ENCODE measurements at regions not wholly inside any gene's neighbourhood (a gene's known extent, or its start where the extent isn't known, plus 50 kb on each side); places are given as distances from the start of the nearest gene placed in this dataset.

GRCh38 chr12:65649126-65649525, 175.2 kb upstream of the HMGA2 start:
- DNase-seq (ENCODE audit: low read depth, low spot score) (peak; percentile 98), FAIRE-seq (peak; percentile 91)
- H3K9me3 ChIP-seq (replicated peaks; ENCODE audit: control insufficient read depth, insufficient read depth, low read length), result no peaks in the 10 kb centered on the region
- H4K20me1 ChIP-seq (replicated peaks; ENCODE audit: control insufficient read depth, extremely low read depth, insufficient read depth, low read length), result no peaks in the 10 kb centered on the region
- TF ChIP-seq, protein P1, sequence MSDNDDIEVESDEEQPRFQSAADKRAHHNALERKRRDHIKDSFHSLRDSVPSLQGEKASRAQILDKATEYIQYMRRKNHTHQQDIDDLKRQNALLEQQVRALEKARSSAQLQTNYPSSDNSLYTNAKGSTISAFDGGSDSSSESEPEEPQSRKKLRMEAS (IDR thresholded peaks at IDR 0.05; ENCODE audit: insufficient read depth, insufficient read length), result no peak
- peak; percentile 99 for TF ChIP-seq JUN (IDR thresholded peaks at IDR 0.05; ENCODE audit: borderline replicate concordance, insufficient read depth, insufficient read length, low read depth)
- no peak for TF ChIP-seq CTCF (IDR thresholded peaks at IDR 0.05; ENCODE audit: extremely low read depth in 1 of 2, insufficient read depth in 1 of 2, low read depth in 1 of 2, low read length in 2 of 2)
- peak; percentile 97 for TF ChIP-seq POLR2AphosphoS5 (IDR thresholded peaks at IDR 0.05; ENCODE audit: insufficient read depth, low read depth, low read length)
- TF ChIP-seq FOS (IDR thresholded peaks at IDR 0.05; ENCODE audit: borderline replicate concordance, insufficient read depth, low read length), result peak; percentile 100
- peak; percentile 71 for TF ChIP-seq GATA2 (IDR thresholded peaks at IDR 0.05; ENCODE audit: insufficient read depth, insufficient read length, low read depth, low read length)
- TF ChIP-seq MYC (IDR thresholded peaks at IDR 0.05; ENCODE audit: low read depth, low read length), result no peak
- H3K79me2 ChIP-seq (ENCODE audit: control insufficient read depth, insufficient read depth, low read length), result no peaks in the 10 kb centered on the region
- POLR2A ChIA-PET, result interaction anchor here (0.8 to 2.9 kb wide), 3 partner anchors 11 to 40 kb away, joined by 3 to 9 read pairs (median 4); no protein-coding TSS in a partner anchor
- peak overlapping the region; percentile 81 for H3K9ac ChIP-seq (replicated peaks; ENCODE audit: extremely low read depth, insufficient read depth, low read length)
- no peak overlapping the region for H3K4me3 ChIP-seq (replicated peaks in 1 of 3; ENCODE audit: insufficient read depth in 1 of 3, low read depth in 1 of 3, low read length in 3 of 3)
- intact Hi-C loops (cut with micrococcal nuclease), result loop anchor here (1.0 to 2.0 kb wide), 5 partner anchors 8 to 46 kb away; no protein-coding TSS in a partner anchor
- H3K9me1 ChIP-seq (replicated peaks; ENCODE audit: control insufficient read depth, extremely low read depth, insufficient read depth, low read length), result no peaks in the 10 kb centered on the region
- CTCF ChIA-PET, result interaction anchor here (0.7 to 2.2 kb wide), 4 partner anchors 47 to 92 kb away, joined by 3 to 10 read pairs (median 3); no protein-coding TSS in a partner anchor
- H3K27ac ChIP-seq (ENCODE audit: insufficient read depth, low read depth, low read length), result peak overlapping the region; percentile 95
- no peak overlapping the region for H2AFZ ChIP-seq (ENCODE audit: low read depth, low read length)
- peak overlapping the region; percentile 9 for H3K4me2 ChIP-seq (ENCODE audit: insufficient read depth, low read length)
- no peaks in the 10 kb centered on the region for H3K27me3 ChIP-seq (ENCODE audit: control insufficient read depth in 2 of 2, insufficient read depth in 2 of 2, low read length in 2 of 2)
- no peaks in the 10 kb centered on the region for H3K36me3 ChIP-seq (ENCODE audit: control insufficient read depth in 2 of 2, extremely low read depth in 1 of 2, insufficient read depth in 2 of 2, low read length in 2 of 2)
- dilution Hi-C loops (cut with MboI; ENCODE audit: extremely low pct_ligation_motif_present, low sequenced_read_pairs), result no loop called here
- H3K4me1 ChIP-seq (ENCODE audit: control insufficient read depth, extremely low read depth, insufficient read depth, low read length), result peaks cover 38% of the 10 kb centered on the region
- no TSS peak for BruUV-seq (replicated peaks)
